SKM-1 (cell line): ENCODE measurements at regions not wholly inside any gene's neighbourhood (a gene's known extent, or its start where the extent isn't known, plus 50 kb on each side); places are given as distances from the start of the nearest gene placed in this dataset.

ENCODE experiments used
- DNase-seq: peaks from one replicate; lab custom pipeline; 2025; ENCODE audit not compliant: unreplicated experiment; lab: John Stamatoyannopoulos, UW

DNA sequence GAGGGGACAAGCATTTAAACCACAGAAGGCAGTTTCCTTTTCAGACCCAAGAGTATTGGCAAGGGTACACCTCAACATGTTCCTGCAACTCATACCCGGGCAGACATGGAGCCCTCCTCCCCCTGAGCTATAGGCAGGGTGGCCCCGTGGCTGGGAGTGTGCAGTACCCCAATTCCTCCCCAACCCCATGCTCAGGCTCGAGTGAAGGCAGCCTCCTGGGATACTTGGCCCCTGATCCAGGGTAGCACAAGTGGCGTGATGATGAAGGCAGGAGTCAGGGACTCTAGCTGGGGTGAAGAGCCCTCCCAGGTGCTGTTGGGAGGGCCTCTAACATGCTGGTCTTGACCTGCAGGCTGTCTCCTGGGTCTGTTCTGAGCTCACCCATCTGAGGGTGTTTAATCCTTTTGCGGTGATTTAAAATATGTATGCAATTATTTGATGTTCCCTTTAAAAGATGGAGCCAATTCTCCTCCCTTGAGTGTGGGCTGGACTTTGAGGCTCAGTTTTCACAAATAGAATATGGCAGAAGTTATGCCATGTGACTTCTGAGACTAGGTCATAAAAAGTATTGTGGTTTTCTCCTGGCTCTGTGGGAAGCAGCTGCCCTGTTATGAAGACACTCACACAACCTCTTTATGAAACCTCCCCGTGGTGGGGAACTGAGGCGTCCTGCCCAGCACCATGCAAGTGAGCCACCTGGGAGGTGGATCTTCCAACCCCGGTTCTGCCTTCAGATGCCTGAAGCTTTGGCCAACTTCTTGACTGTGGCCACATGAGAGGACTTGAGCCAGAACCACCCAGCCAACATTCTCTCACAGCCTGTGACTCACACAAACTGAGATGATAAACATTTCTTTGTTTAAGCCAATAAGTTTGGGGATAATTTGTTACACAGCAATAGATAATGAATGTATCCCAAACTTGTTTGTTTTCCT is 54.7 kb upstream of the NECTIN1 start:
- DNase-seq: no peak

DNA sequence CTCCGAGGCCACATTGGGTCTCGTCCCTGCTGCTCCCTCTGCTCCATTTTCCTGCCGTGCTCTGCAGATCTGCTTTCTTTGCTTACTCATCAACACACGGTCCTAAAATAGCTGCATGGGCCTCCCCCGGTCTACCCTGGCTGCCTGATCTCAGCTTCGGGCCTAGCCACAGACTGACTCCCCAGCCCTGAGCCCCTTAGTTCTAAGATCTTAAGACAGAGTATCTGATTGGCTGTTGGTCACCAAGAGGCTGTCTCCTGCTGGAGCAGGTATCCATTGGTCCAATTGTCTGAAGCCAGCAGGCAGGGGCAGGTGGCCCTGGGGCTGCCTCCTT is 53.7 kb upstream of the NECTIN1 start:
- no peak for DNase-seq

DNA sequence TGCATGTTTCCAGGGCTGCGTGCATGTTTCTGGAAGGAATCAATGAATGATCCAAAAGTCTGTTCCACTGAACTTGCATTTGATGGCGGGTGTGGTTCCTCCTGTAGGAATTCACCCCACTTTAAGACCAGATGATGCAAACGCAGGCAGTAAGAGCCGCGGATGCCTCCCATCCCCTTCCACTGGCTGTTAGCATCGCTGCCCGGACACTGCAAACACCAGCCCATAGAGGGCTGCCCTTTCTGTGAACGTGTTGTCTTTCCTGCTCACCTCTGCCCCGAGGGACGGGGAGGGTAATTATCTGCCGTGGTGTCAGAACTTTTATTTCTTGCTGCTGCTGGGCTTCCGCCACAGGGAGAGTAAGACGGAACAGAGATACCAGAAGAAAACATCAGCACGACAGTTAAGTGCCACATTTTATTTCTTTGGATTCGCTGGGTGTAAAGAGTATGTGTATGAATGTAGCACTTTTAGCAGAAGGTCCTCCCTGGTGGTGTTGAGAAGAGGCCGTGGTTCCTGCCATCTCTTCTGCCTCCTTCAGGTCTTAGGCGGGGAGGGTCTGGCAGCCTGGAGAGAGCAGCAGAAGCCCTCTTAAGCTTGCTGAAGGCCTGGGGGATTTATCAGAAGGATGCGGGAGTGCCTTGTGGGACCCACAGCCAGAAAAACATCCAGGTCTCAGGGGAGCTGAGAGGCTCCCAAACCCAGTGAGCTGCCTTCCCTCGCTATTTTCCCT is 53.2 kb upstream of the NECTIN1 start:
- DNase-seq: no peak

- no peak for DNase-seq
These were observed 51.4 kb upstream of the NECTIN1 start for GRCh38 chr11:119780222-119780953.

DNA sequence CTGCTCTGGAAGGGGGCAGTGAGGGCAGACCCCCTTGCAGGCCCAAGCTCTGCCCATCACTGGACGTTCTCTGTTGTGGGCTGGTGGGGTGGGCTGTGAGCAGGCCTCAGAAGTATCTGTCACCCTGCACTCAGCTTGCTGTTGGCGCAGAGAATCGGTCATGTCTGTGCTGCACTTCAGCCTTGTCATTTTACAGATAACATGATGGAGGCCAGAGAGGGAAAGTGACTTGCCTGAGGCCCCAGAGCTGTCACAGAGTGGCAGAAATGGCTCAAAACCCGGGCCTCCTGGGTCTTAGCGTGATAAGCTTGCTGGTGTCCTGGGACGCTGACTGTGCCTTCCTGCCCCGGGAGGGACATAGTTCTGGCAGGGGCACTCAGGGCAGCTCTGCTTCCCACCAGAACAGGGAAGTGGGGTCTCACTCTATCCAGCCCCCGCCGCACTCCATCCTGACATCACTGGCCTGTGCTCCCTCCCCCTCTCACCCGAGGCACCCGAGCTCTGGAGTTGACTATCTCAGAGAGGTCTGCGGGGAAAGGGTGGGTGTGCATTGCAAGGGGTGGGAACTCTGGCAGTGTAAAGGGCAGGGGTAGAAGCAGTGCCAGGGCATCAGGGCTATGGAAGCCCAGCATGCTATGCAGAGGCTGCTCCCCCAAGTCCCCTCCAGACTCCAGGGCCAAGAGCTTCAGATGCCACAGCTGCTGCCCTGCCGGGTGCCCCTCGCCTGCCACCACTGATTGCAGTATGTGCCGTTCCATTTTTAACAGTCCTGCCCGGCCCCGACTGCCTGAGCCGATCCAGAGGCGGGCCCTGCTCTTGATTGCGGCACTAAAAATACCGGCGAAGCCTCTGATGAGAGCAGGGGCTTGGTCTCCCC is 50.4 kb upstream of the NECTIN1 start:
- no peak for DNase-seq
